HG03196 (cell line): ENCODE measurements at regions not wholly inside any gene's neighbourhood (a gene's known extent, or its start where the extent isn't known, plus 50 kb on each side); places are given as distances from the start of the nearest gene placed in this dataset.
"Not testable (repeated sequence)": the region's sequence is repeated elsewhere in the genome, so short reads cannot be mapped to it uniquely, and the experiment has no call there.

Source experiments
- ATAC-seq: cut with Tn5 transposase; IDR thresholded peaks from one replicate; pipeline ENCODE4 v1.9.1; 2021; ENCODE audit not compliant: unreplicated experiment

DNA sequence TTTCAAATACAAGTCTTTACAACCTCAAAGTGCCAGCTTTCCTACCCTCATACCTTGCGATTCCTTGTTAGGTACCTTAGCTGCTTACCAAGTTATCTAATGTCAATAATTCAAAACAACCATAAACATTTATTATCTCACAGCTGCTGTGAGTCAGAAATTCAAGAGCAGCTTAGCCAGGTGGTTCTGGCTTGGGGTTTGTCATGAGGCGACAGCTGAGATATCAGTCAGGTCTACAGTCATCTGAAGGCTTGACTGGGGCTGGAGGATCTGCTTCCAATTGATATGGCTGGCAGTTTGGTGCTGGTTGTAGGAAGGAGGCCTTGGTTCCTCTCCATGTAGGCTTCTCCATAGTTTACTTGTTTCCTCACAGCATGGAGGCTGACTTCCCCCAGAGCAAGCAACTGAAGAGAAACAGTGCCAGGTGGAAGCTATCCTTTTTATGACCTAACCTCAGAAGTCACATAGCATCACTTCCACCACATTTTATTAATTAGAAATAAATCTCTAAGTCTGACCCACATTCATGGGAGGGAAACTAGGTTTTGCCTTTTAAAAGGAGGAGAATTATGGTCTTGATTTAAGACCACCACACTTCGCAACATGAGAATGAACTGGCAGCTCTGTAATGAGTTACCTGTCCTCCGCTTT lies 103.3 kb upstream of the FGGY start:
- ATAC-seq = no peak

- ATAC-seq = no peak
Observed at GRCh38 chr1:59194621-59195020, 102.3 kb upstream of the FGGY start.

GRCh38 chr1:59195151-59195550 lies 101.7 kb upstream of the FGGY start:
- no peak for ATAC-seq

GRCh38 chr1:59198564-59198963 lies 98.3 kb upstream of the FGGY start:
- ATAC-seq = no peak

DNA sequence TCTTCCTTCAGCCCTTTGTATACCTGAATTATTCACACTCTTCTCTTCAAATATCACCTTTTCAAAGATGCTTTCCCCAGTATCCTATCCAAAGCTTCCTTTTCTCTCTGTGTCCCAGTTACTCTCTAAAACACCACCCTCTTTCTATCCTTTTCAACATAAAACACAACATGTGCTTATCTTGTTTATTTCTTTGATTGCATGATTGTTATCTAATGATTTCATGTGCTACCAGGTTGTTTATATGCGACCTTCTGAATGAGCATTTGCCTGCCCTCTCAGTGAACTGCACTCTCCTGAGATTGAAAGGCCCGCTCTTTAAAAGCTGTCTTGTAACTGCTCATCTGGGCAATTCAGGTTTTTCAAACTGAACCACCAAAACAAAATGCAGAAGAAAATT lies 97.7 kb upstream of the FGGY start:
- no peak for ATAC-seq

- no peak for ATAC-seq
Observed at GRCh38 chr1:59199719-59200376, 97.0 kb upstream of the FGGY start.

DNA sequence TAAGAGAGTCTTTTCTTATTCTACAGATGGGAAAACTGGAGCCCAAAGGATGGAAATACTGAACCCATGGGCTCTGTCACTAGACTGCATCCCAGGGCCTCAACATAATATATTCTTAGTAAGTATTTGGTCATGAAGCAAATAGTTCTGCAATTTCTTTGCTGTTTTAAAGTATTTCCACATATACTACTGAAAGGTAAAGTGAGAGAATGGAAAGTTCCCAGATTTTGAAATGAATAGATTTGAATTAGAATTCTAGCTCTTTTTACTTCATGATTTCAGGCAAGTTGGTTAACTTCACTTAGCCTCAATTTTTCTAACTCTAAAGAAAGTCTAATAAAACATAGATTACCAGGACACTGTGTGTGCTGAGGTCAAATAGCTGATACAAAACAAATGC lies 95.6 kb upstream of the FGGY start:
- no peak for ATAC-seq

DNA sequence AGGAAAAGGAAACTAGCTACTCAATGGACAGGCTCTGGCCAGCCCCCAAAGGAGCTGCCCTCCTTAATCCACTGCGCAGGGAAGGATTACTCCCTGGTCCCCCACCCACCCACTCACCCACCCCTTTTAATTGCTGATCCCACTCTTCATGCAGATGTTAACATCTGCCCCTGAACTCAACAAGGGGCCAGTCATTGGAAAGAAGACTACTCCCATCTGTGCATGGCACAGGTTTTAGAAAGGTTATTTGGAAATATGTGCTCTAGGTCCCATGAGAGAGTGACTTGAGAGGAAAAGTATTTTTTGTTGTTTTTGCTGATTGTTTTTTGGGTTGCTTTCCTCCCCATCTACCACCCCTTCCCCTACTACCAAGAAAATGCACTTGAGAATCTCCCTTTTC lies 94.4 kb upstream of the FGGY start:
- no peak for ATAC-seq

DNA sequence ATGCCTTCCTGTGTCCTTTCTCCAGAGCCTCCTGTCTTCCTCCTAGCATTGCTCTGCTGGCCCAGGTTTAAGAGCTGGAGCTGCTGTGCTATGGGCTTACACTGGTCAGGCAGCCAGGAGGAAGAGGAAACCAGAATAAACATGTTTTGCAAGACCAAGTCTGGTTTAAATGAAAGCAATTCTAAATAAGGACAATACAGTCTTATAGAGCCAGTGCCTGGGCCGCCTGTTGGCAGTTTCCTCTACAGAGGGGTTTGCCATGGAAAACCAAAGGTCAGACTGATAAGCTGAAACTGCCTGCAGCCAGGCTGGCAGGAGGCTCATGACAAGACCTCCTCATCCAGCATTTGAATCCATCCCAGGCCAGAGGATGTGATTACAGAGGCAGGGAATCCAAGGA lies 92.9 kb upstream of the FGGY start:
- no peak for ATAC-seq

DNA sequence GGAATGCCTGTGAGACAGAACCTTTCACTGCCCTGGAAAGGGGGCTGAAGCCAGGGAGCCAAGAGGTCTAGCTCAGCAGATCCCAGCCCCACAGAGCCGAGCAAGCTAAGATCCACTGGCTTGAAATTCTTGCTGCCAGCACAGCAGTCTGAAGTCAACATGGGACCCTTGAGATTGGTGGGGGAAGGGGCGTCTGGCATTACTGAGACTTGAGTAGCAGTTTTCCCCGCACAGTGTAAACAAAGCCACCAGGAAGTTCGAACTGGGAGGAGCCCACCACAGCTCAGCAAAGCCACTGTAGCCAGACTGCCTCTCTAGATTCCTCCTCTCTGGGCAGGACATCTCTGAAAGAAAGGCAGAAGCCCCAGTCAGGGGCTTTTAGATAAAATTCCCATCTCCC lies 90.3 kb upstream of the FGGY start:
- not testable (repeated sequence) for ATAC-seq

- not testable (repeated sequence) for ATAC-seq
Observed at GRCh38 chr1:59210430-59210829, 86.5 kb upstream of the FGGY start.

DNA sequence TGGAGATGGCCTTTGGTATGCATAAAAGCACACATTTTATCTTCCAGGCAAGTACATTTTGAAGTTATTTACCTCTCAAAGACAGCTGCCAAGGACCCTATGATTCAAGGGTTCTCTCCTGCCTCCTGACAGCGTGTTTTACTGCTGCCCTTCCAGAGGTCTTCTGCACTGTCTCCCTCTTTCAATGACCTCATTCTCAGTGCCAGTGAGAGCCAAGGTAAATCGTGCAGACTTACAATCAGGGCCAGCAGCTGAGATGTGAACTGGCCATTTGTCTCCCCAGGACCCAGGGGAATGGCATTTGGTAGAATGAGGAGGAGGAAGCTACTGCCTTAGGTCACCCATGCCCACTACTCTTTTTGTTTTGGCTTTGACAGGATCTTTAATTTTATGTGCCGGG lies 84.2 kb upstream of the FGGY start:
- ATAC-seq = no peak

GRCh38 chr1:59214248-59215208 lies 82.4 kb upstream of the FGGY start:
- no peak for ATAC-seq

DNA sequence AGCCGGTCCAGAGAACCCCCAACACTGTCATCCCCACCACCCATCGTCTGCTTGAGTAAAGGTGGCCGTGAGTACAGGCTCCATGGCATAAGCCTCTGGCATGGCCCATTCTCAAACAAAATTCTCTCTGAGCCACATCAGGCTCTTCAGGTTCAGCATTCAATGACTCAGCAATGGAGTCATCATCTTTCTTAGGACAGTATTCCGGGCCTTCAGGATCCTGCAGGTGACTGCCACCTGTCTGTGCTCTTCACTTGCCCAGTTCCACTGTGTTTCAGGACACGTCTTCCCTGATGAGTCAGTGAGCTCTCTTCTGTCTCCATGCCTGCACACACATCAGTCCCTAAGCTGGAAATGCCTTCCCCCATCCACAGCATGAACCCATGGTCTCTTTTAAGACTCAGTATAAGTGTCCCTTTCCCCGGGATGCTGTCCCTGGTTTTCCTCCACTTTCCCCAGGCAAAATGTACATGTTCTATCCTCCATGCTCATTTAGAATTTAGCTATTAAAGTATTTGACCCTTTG lies 81.1 kb upstream of the FGGY start:
- ATAC-seq = no peak

DNA sequence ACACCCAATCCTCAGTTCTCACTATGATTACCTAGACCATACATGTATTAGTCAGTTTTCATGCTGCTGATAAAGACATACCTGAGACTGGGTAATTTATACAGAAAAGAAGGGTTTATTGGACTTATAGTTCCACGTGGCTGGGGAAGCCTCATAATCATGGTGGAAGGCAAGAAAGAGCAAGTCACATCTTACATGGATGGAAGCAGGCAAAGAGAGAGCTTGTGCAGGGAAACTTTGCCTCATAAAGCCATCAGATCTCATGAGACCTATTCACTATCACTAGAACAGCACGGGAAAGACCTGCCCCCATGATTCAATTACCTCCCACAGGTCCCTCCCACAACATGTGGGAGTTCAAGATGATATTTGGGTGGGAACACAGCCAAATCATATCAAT lies 79.5 kb upstream of the FGGY start:
- ATAC-seq = not testable (repeated sequence)

DNA sequence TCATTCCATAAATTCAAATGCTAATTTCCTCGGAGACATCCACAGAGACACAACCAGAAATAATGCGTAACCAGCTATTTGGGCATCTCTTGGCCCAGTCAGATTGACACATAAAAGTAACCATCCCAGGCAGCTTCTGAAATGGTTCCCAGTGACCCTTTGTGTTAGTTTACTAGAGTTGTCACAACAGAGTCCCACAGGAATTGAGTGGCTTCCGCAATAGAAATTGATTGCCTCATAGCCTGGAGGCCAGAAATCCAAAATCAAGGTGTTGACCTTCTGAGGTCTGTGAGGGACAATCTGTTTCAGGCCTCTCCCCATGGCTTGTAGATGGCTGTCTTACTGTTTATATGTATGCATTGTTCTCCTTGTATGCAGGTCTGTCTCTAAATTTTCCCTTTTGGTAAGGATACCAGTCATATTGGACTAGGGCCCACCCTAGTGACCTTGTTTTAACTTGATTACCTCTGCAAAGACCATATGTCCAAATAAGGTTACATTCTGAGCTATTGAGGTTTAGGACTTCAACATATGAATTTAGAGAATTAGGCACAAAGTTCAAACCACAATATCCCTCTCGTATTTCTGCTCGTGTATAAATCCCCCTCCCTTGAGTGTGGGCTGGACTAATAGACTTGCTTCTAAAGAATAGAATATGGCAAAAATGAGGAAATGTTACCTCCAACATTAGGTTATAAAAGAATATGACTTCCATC lies 78.2 kb upstream of the FGGY start:
- ATAC-seq = no peak

GRCh38 chr1:59219916-59220315 lies 77.0 kb upstream of the FGGY start:
- ATAC-seq = no peak

- ATAC-seq = no peak
Observed at GRCh38 chr1:59220356-59220755, 76.5 kb upstream of the FGGY start.

- no peak for ATAC-seq
Observed at GRCh38 chr1:59223198-59223597, 73.7 kb upstream of the FGGY start.

DNA sequence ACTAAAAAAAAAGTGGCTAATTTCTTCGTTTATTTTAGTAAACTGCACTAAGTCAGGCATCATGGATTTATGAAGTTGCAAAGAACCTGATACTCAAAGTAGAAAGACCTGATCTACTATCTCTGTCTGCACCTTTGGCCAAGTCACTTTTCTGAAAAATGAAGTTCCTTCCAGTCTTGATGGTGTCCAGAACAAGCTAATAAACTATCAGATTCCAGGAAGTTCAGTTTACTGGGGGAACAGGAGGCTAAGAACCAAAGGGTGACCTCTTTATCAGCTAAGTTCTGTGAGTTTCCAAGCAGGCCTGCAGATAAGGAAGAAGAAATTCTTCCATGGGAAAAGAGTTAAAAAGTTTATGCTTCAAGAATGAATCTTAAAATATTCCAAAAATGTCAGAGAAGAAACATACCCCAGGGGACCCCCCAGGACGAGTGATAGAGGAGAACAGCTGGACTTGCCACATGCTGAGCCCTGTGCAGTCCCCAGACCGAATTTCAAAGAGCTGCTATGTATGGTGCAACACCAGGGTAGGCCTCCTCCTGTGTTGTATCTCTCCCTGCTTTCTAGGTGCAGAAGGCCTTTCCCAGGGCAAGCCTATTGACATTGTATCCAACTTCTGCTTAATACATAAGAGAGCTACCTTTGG lies 72.8 kb upstream of the FGGY start:
- ATAC-seq = no peak
